Gastrocnemius medialis (tissue), 4 donors: ENCODE measurements at regions not wholly inside any gene's neighbourhood (a gene's known extent, or its start where the extent isn't known, plus 50 kb on each side); places are given as distances from the start of the nearest gene placed in this dataset.

Source experiments
- POLR2A ChIP-seq, 2 donors: fragments of 450-650 bp; IDR thresholded peaks; one replicate each; pipeline ENCODE4 v1.6.1; 2017; ENCODE audit warnings: antibody characterized with exemption in 2 of 2, mild to moderate bottlenecking in 2 of 2, moderate library complexity in 2 of 2
- TF ChIP-seq, protein P1 (sequence below), 5 experiments: fragments of 450-650 bp in 3 of 5; fragments of 200-600 bp in 2 of 5; sonication (generic) in 2 of 5; IDR thresholded peaks in 4 of 5; conservative IDR thresholded peaks in 1 of 5; 1 replicate in 4 of 5; 2 replicates in 1 of 5; pipeline ENCODE4 v1.5.1; 2016 to 2019; ENCODE audit warnings: antibody characterized with exemption in 5 of 5, mild to moderate bottlenecking in 3 of 5, moderate library complexity in 3 of 5

GRCh38 chr4:43968011-43968410 lies 480.6 kb downstream of the KCTD8 start:
- TF ChIP-seq, protein P1, sequence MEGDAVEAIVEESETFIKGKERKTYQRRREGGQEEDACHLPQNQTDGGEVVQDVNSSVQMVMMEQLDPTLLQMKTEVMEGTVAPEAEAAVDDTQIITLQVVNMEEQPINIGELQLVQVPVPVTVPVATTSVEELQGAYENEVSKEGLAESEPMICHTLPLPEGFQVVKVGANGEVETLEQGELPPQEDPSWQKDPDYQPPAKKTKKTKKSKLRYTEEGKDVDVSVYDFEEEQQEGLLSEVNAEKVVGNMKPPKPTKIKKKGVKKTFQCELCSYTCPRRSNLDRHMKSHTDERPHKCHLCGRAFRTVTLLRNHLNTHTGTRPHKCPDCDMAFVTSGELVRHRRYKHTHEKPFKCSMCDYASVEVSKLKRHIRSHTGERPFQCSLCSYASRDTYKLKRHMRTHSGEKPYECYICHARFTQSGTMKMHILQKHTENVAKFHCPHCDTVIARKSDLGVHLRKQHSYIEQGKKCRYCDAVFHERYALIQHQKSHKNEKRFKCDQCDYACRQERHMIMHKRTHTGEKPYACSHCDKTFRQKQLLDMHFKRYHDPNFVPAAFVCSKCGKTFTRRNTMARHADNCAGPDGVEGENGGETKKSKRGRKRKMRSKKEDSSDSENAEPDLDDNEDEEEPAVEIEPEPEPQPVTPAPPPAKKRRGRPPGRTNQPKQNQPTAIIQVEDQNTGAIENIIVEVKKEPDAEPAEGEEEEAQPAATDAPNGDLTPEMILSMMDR (IDR thresholded peaks at IDR 0.05 in 4 of 5, conservative IDR thresholded peaks at IDR 0.05 in 1 of 5) = no peak
- TF ChIP-seq POLR2A (IDR thresholded peaks at IDR 0.05) = no peak
